Ovary (tissue), 7 donors: ENCODE measurements at regions not wholly inside any gene's neighbourhood (a gene's known extent, or its start where the extent isn't known, plus 50 kb on each side); places are given as distances from the start of the nearest gene placed in this dataset.

Source experiments
- DNase-seq, 5 donors: peaks; one replicate each; pipeline ENCODE4 v3.0.0-alpha.2; 2019 to 2020
- H3K27ac ChIP-seq, 2 donors: fragments of 200-600 bp; one replicate each; pipeline versions ENCODE4 v1.5.1 to v1.8.0; 2019 to 2022
- H3K27me3 ChIP-seq: fragments of 200-600 bp; one replicate; pipeline ENCODE4 v1.8.0; 2022
- H3K36me3 ChIP-seq: fragments of 200-600 bp; sonication (generic); one replicate; pipeline ENCODE4 v1.5.1; 2019
- H3K4me1 ChIP-seq: one replicate; pipeline ENCODE4 v1.8.1; 2013; ENCODE audit warnings: mild to moderate bottlenecking, moderate library complexity; ENCODE audit not compliant: insufficient read depth
- H3K4me3 ChIP-seq: fragments of 200-600 bp; sonication (generic); one replicate; pipeline ENCODE4 v1.5.1; 2017
- H3K9me3 ChIP-seq, 2 donors: fragments of 200-600 bp in 1 of 2; sonication (generic) in 1 of 2; one replicate each; pipeline versions ENCODE4 v1.5.1 to v1.8.1; 2013 to 2019; ENCODE audit warnings: mild to moderate bottlenecking in 1 of 2, moderate library complexity in 1 of 2
- CTCF ChIP-seq, 3 donors: fragments of 450-650 bp in 2 of 3; fragments of 200-600 bp in 1 of 3; IDR thresholded peaks; one replicate each; pipeline versions ENCODE4 v1.5.1 to v1.8.0; 2016 to 2022; ENCODE audit warnings: antibody characterized with exemption in 3 of 3, mild to moderate bottlenecking in 1 of 3
- EP300 ChIP-seq: sonication (generic); formaldehyde crosslinking; IDR thresholded peaks from one replicate; pipeline ENCODE4 v1.6.1; 2017; ENCODE audit warnings: antibody characterized with exemption
- POLR2A ChIP-seq: fragments of 450-650 bp; IDR thresholded peaks from one replicate; pipeline ENCODE4 v1.6.1; 2017; ENCODE audit warnings: antibody characterized with exemption, mild to moderate bottlenecking, moderate library complexity
- WGBS, 3 donors: extraction: QIAGEN DNeasy Blood & Tissue Kit in 1 of 3; methylation state at CpG; one replicate each; pipeline versions ENCODE4 v1.1.5 to v1.1.7; 2013 to 2017; 5-methylcytosine and 5-hydroxymethylcytosine counted together
- intact Hi-C, 4 donors: fragments of 100-400 bp; cut with DNase I; formaldehyde crosslinking; loops; one replicate each; pipeline versions ENCODE4 v1.11.0 to v1.15.1; 2022 to 2023
- donor health status: DM: no; HTN: no; CAD: no; lungs with moderate emphysema.
- donor health status: DM: no; HTN: no; CAD: no.
- donor health status: Bipolar disorder and iron deficiency.
- donor health status: DM: no; HTN: no; CAD: no.
- donor health status: DM: yes; HTN: yes; CAD: no.

- H3K9me3 ChIP-seq = no peaks in the 10 kb centered on the region
- no peaks in the 10 kb centered on the region for H3K36me3 ChIP-seq
- WGBS, 3 donors = 25 to 58% (median 26%) methylated on average over 10 of the region's 10 CpGs
- no peak overlapping the region for H3K4me3 ChIP-seq
- no peak for DNase-seq
- intact Hi-C loops = no loop called here
- H3K4me1 ChIP-seq = peaks cover 3% of the 10 kb centered on the region
- H3K27ac ChIP-seq = no peak overlapping the region
- H3K27me3 ChIP-seq = no peaks in the 10 kb centered on the region
- TF ChIP-seq EP300 (no peak), CTCF (IDR thresholded peaks at IDR 0.05) (no peak), POLR2A (no peak)
Observed at GRCh38 chr2:4020649-4021048, 317.3 kb downstream of the DCDC2C start.

- no peak overlapping the region for H3K27ac ChIP-seq
- 75 to 77% (median 76%) methylated on average over 5 of the region's 5 CpGs for WGBS, 3 donors
- TF ChIP-seq EP300 (no peak), CTCF (IDR thresholded peaks at IDR 0.05) (no peak), POLR2A (no peak)
- H3K27me3 ChIP-seq = no peaks in the 10 kb centered on the region
- no peaks in the 10 kb centered on the region for H3K9me3 ChIP-seq
- no peak overlapping the region for H3K4me3 ChIP-seq
- no peaks in the 10 kb centered on the region for H3K36me3 ChIP-seq
- intact Hi-C loops = no loop called here
- peaks cover 3% of the 10 kb centered on the region for H3K4me1 ChIP-seq
- no peak for DNase-seq
Observed at GRCh38 chr2:4024605-4025004, 321.2 kb downstream of the DCDC2C start.

GRCh38 chr2:4029081-4029480, 325.7 kb downstream of the DCDC2C start:
- Histone ChIP-seq H3K9me3 (no peaks in the 10 kb centered on the region), H3K4me3 (no peak overlapping the region), H3K27me3 (no peaks in the 10 kb centered on the region), H3K36me3 (no peaks in the 10 kb centered on the region), H3K4me1 (no peaks in the 10 kb centered on the region), H3K27ac (no peak overlapping the region)
- intact Hi-C loops = no loop called here
- DNase-seq = no peak
- WGBS, 3 donors = 56 to 79% (median 61%) methylated on average over 2 of the region's 2 CpGs
- TF ChIP-seq POLR2A = no peak
- TF ChIP-seq EP300 = no peak
- TF ChIP-seq CTCF (IDR thresholded peaks at IDR 0.05) = no peak

GRCh38 chr2:4039896-4040295, 336.5 kb downstream of the DCDC2C start:
- DNase-seq = no peak

More at GRCh38 chr2:4039896-4040295, 336.5 kb downstream of the DCDC2C start:
- 19 to 21% (median 20%) methylated on average over 7 of the region's 7 CpGs for WGBS, 3 donors
- no peaks in the 10 kb centered on the region for H3K27me3 ChIP-seq
- no peaks in the 10 kb centered on the region for H3K36me3 ChIP-seq
- no peaks in the 10 kb centered on the region for H3K9me3 ChIP-seq
- H3K4me3 ChIP-seq = no peak overlapping the region
- H3K27ac ChIP-seq = no peak overlapping the region
- no peaks in the 10 kb centered on the region for H3K4me1 ChIP-seq
- TF ChIP-seq CTCF (IDR thresholded peaks at IDR 0.05) (no peak), POLR2A (no peak)
- intact Hi-C loops = no loop called here
